Neutrophil (primary cell): ENCODE measurements at regions not wholly inside any gene's neighbourhood (a gene's known extent, or its start where the extent isn't known, plus 50 kb on each side); places are given as distances from the start of the nearest gene placed in this dataset.

ENCODE experiments used
- H3K27ac ChIP-seq: fragments of 200-600 bp; sonication (generic); 2 replicates; pipeline ENCODE4 v1.5.1; 2016; ENCODE audit warnings: mild to moderate bottlenecking, moderate library complexity
- H3K27me3 ChIP-seq: fragments of 200-600 bp; sonication (generic); 2 replicates; pipeline ENCODE4 v1.6.0; 2016; ENCODE audit warnings: mild to moderate bottlenecking
- H3K36me3 ChIP-seq: fragments of 200-600 bp; sonication (generic); 2 replicates; pipeline ENCODE4 v1.5.1; 2017
- H3K4me1 ChIP-seq, 2 experiments: fragments of 200-600 bp in 1 of 2; sonication (generic) in 1 of 2; 1 replicate in 1 of 2; 2 replicates in 1 of 2; pipeline versions ENCODE4 v1.5.1 to v1.6.1; 2013 to 2016; ENCODE audit warnings: low read depth in 1 of 2, low read length in 1 of 2, mild to moderate bottlenecking in 1 of 2, moderate library complexity in 1 of 2; ENCODE audit not compliant: control insufficient read depth in 1 of 2, insufficient read depth in 1 of 2
- H3K4me3 ChIP-seq, 2 experiments: fragments of 200-600 bp in 1 of 2; sonication (generic) in 1 of 2; 1 replicate in 1 of 2; 2 replicates in 1 of 2; pipeline ENCODE4 v1.5.1; 2013 to 2016; ENCODE audit warnings: low read depth in 1 of 2, low read length in 1 of 2, mild to moderate bottlenecking in 1 of 2, moderate library complexity in 1 of 2
- H3K9me3 ChIP-seq: fragments of 200-600 bp; sonication (generic); 2 replicates; pipeline ENCODE4 v1.5.1; 2016
- TF ChIP-seq, protein P1 (sequence below): fragments of 200-600 bp; sonication (generic); IDR thresholded peaks from 2 replicates; pipeline ENCODE4 v1.5.1; 2016; ENCODE audit warnings: antibody characterized with exemption

DNA sequence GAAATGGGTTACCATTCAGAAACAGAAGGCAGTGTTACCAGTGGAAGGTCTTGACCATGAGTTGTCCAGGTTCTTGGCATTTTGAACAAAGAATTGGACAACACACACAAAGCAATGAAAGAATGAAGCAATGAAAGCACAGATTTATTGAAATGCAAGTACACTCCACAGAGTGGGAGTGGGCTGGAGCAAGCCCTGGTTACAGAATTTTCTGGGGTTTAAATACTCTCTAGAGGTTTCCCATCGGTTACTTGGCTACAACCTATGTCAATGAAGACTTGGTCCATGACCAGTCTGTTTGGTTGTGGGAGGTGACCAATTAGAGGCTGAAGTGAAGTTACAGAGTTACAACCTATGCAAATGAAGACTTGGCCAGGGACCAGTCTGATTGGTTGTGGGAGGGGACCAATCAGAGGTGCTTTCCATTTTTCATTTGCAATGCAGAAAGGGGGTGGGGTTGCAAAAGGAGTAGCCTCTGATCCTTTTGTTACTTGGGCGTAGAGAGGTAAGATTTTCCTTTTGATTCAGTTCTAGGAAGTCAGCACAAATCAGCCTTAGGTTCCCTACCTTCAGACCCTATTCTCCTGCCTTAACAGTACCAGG lies 71.7 kb upstream of the SPRY4 start:
- H3K36me3 ChIP-seq = no peaks in the 10 kb centered on the region
- TF ChIP-seq, protein P1, sequence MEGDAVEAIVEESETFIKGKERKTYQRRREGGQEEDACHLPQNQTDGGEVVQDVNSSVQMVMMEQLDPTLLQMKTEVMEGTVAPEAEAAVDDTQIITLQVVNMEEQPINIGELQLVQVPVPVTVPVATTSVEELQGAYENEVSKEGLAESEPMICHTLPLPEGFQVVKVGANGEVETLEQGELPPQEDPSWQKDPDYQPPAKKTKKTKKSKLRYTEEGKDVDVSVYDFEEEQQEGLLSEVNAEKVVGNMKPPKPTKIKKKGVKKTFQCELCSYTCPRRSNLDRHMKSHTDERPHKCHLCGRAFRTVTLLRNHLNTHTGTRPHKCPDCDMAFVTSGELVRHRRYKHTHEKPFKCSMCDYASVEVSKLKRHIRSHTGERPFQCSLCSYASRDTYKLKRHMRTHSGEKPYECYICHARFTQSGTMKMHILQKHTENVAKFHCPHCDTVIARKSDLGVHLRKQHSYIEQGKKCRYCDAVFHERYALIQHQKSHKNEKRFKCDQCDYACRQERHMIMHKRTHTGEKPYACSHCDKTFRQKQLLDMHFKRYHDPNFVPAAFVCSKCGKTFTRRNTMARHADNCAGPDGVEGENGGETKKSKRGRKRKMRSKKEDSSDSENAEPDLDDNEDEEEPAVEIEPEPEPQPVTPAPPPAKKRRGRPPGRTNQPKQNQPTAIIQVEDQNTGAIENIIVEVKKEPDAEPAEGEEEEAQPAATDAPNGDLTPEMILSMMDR = no peak
- H3K27me3 ChIP-seq = peaks cover 12% of the 10 kb centered on the region
- no peak overlapping the region for H3K27ac ChIP-seq
- H3K4me1 ChIP-seq = no peaks in the 10 kb centered on the region
- H3K9me3 ChIP-seq = peaks cover 6% of the 10 kb centered on the region
- H3K4me3 ChIP-seq = no peak overlapping the region

DNA sequence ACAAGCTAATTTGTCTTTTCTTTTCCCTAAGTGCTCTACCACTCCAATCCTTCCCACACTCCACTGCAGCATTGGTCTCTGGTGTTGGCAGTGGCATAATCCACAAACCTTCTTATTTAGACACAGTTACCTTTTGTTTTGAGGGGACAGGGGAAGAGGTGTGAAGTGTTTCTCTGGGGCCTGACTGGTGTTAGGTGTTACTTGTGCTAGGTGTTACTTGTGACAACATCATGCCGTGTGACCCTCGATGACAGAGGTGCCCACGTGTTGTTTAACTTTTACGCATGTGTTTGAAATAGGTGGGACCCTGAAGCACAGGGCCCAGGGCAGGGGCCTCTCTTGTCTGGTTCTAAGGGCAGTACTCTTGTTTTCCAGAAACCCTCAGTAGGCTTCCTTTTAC lies 70.5 kb upstream of the SPRY4 start:
- H3K4me1 ChIP-seq = no peaks in the 10 kb centered on the region
- no peak overlapping the region for H3K4me3 ChIP-seq
- H3K36me3 ChIP-seq = no peaks in the 10 kb centered on the region
- TF ChIP-seq, protein P1 = no peak
- H3K27ac ChIP-seq = no peak overlapping the region
- H3K9me3 ChIP-seq = peaks cover 6% of the 10 kb centered on the region
- peaks cover 22% of the 10 kb centered on the region for H3K27me3 ChIP-seq

DNA sequence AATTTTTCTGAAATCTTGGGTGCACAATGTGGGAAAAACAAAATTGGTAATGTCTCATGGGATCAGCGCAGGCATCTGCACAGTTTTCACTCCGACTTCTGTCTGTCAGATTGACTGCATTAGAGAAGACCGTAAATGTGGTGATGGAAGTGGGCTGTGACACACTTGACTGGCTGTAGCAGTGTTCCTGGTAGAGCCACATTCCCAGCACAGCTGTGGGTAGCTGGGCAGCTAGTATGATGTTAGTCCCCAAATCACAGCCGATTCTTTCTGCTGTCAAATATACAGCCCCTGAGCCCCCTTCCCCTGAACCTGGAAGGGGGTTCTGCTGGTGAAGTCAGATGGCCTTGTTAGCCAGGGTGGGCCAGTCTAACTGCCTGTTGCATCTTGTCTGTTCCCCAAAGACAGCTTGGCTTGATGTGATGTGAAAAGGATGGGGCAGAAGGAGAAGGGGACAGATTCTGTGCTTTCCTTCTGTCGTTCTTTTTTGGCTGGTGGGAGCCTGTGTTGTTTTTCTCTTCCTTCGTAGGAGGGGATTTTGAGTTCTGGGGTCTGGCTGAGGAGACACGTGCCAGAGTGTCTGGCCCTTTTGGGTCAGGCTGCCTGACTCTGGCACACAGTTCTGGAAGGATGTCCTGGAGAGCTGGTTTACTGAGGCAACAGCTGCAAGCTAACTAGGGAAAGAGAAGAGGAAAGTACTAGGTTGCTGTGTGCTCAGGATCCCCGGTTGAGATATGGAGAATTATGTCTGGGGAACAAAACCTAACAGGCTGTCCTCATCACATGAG lies 66.4 kb upstream of the SPRY4 start:
- TF ChIP-seq, protein P1 = no peak
- Histone ChIP-seq H3K27me3 (peaks cover 37% of the 10 kb centered on the region), H3K4me1 (peaks cover 14 to 17% of the 10 kb centered on the region in 2 experiments), H3K4me3 (no peak overlapping the region), H3K9me3 (peaks cover 3% of the 10 kb centered on the region), H3K27ac (no peak overlapping the region), H3K36me3 (no peaks in the 10 kb centered on the region)

DNA sequence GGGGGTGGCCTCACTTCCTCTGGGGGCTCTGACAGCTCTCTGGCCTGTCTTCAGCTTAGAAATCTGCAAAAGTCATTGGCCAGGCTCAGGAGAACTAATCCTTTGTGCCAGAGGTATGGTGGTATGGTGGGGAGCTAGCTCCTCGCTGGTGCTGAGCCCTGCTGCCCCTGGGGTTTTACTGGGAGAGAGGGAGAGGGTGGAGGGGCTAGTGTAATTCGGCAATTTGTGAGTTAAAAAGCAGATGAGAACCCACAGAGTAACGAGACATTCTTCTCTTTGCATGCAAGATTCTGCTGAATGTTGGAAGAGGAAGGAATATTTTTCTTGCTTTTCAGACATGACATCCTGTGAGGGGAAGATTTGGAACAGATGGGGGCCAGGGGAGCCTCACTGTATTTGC lies 65.5 kb upstream of the SPRY4 start:
- Histone ChIP-seq H3K27ac (no peak overlapping the region), H3K36me3 (no peaks in the 10 kb centered on the region), H3K27me3 (peaks cover 32% of the 10 kb centered on the region), H3K4me1 (peaks cover 14 to 17% of the 10 kb centered on the region in 2 experiments), H3K9me3 (no peaks in the 10 kb centered on the region), H3K4me3 (no peak overlapping the region)
- TF ChIP-seq, protein P1 = no peak

DNA sequence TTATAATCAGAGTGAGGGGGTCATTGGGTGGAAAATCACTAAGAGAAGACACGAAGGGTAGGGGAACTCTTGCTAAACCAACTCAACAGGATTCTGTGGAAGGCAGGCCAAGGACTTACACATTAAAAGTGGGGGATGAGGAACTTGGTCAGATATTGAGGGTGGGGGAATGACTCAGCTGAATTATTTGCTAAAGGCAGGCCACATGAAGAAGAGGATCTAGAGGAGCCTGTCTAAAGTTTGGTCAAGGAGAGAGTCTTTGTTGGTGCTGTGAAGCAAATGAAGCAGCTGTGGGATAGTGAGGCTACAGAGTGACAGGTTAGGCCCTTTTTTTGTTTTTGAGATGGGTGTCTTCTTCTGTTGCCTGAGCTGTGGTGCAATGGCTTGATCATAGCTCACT lies 63.9 kb upstream of the SPRY4 start:
- no peak overlapping the region for H3K4me3 ChIP-seq
- H3K27me3 ChIP-seq = peaks cover 32% of the 10 kb centered on the region
- H3K27ac ChIP-seq = peak overlapping the region; percentile 62
- H3K4me1 ChIP-seq = peaks cover 14 to 17% of the 10 kb centered on the region in 2 experiments
- H3K36me3 ChIP-seq = no peaks in the 10 kb centered on the region
- H3K9me3 ChIP-seq = no peaks in the 10 kb centered on the region
- TF ChIP-seq, protein P1 = no peak
